LoVo (cell line): ENCODE measurements at regions not wholly inside any gene's neighbourhood (a gene's known extent, or its start where the extent isn't known, plus 50 kb on each side); places are given as distances from the start of the nearest gene placed in this dataset.

Experiments
- DNase-seq: peaks from one replicate; pipeline ENCODE4 v3.0.0-alpha.2; 2016; ENCODE audit warnings: low spot score

- no peak for DNase-seq
These were observed 78.1 kb upstream of the GALNT9 start for GRCh38 chr12:132407451-132407961.

- no peak for DNase-seq
These were observed 77.4 kb upstream of the GALNT9 start for GRCh38 chr12:132406493-132407450.

- no peak for DNase-seq
These were observed 76.4 kb upstream of the GALNT9 start for GRCh38 chr12:132405742-132406251.

GRCh38 chr12:132404951-132405741 lies 75.8 kb upstream of the GALNT9 start:
- DNase-seq: no peak

- DNase-seq: no peak
These were observed 75.1 kb upstream of the GALNT9 start for GRCh38 chr12:132404435-132404855.

DNA sequence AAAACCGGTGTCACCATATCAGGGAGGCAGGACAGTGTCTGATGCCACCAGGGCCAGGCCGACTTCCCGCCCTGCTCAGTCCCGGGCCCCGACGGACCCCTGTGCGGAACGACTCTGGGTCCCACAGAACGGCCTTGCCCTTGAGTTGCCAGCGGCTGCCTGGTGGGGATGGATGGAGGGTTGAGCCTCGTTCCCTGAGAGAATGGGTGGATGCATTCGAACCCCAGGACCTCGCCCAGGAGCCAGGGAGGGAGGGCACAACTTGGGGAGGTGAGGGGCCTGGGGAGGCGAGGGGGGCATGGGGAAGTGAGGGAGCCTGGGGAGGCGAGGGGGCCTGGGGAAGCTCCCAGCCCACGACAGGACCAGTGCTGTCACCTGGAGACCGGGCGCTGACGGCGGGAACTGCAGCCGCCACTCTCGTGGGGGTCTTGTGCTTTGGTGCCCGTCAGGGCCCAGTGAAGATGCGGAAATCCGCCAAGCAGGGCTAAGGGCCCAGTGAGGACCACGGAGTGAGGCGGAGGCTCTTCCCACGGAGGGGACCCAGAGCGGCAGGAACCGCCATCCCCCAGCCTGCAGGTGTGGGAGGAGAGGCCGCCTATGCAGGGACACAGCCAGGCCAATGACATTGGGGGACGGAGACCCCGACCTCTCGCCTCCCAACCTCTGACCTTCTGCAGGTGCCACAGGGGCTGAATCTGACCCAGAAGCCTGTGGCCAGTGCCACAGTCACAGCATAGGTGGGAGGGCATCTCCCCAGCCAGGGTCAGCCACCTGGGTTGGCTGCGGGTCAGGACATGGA lies 74.4 kb upstream of the GALNT9 start:
- no peak for DNase-seq

- DNase-seq: no peak
These were observed 73.5 kb upstream of the GALNT9 start for GRCh38 chr12:132402831-132403416.

DNA sequence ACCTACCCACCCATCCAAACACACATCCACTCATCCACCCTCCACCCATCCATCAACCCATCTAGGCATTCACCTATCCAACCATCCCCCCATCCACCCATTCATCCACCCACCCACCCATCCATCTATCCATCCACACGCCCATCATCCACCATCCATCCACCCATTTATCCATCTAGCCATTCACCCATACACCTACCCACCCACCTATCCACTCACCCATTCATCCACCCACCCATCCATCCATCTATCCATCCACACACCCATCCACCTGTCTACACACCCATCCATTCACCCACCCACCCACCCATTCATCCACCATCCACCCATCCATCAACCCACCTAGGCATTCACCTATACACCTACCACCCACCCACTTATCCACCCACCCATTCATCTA lies 72.6 kb upstream of the GALNT9 start:
- no peak for DNase-seq

DNA sequence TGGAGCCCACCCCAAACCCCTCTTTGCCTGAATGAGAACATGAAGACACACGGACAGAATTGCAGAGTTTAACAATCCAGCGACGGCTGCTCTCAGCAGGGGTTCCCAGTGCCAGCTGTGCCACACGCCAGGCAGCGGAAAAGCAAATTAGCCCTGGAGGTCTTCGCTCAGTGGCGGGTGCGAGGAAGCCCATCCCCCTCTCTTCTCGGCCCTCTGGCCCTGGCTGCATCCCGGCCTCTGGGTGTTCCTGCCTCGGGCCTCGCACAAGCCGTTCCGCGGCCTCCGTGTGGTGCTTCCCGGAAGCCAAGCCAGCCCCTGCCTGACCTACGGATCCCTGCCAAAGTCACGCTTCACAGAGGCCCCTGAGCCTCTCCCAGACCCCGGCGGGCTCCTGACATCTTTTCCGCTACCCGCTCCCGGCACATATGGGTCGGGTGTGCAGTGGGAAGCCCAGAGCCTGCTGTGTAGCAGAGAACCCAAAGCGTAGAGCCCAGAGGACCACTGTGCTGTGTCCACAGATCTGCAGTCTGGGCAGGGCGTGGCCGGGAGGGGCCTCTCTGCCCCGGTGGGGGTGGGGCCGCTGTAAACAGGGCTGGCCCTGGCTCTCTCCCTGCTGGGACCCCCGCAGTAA lies 70.7 kb upstream of the GALNT9 start:
- no peak for DNase-seq

GRCh38 chr12:132399092-132400010 lies 70.0 kb upstream of the GALNT9 start:
- DNase-seq: no peak

DNA sequence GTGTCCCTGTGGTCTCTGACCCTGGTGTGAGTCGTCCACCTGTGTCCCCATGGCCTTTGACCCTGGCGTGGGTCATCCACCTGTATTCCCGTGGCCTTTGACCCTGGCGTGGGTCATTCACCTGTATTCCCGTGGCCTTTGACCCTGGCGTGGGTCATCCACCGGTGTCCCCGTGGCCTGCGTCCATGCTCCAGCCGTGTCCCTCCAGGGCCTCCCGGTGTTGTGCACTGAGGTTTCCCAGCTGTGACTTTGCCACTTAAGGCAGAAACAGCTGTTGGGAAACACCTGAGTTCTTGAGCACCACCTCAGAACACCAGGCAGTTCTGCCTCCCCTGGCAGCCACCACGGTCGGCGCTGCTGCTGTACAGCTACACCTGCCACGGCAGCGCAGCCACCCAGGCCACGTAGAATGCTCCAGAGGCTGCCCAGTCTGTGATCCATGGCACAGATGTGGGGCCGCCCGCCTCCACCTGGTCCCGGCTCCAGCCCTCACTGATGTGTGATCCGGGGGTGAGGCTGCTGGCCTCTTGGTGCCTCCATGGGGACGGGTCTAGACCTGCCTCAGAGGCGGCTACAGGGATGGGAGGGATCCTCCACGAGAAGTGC lies 69.1 kb upstream of the GALNT9 start:
- no peak for DNase-seq

DNA sequence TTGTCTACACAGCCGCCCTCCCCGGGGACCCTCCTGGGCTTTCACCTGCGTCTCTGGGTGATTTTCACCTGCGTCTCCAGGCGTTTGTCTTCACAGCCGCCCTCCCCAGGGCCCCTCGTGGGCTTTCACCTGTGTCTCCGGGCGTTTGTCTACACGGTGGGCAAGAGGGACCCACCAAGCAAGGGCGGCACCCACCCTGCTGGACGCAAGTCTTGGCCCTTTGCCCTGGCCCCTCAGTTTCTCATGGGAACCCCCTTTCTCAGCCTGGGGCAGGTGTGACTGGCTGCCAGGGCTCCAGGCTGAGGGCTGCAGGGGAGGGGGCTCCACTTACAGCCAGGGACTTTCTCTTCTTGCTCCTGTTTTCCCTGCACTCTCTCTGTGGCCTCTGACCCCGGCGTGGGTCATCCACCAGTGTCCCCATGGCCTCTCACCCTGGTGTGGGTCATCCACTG lies 68.6 kb upstream of the GALNT9 start:
- DNase-seq: no peak

GRCh38 chr12:132397152-132397933 lies 68.0 kb upstream of the GALNT9 start:
- no peak for DNase-seq

GRCh38 chr12:132396657-132397056 lies 67.3 kb upstream of the GALNT9 start:
- no peak for DNase-seq

DNA sequence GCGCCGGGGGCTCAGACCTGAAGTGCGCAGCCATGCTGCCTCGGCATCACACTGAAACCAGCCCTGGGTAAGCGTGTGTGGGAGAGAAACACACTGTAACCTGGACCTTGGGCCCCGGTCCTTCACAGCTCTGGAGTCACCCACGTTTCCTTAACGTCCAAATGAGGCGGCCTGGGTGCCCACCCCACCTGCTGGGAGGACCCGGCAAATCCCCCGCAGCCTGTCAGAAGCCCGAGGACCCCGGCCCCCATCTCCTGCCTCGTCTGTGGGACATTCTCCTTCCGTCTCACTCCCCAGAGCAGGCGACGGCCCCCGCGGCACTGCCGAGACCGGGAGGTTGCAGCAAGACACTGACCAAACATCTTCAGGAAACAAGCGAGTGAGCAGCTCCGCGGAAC lies 66.5 kb upstream of the GALNT9 start:
- no peak for DNase-seq

GRCh38 chr12:132395192-132395907 lies 66.0 kb upstream of the GALNT9 start:
- no peak for DNase-seq
